H1 (cell line): ENCODE measurements at regions not wholly inside any gene's neighbourhood (a gene's known extent, or its start where the extent isn't known, plus 50 kb on each side); places are given as distances from the start of the nearest gene placed in this dataset.
"Not testable (repeated sequence)": the region's sequence is repeated elsewhere in the genome, so short reads cannot be mapped to it uniquely, and the experiment has no call there.

ENCODE experiments used
- CTCF ChIA-PET: fragments of 300-600 bp; sonication (Branson Sonifier 250); formaldehyde crosslinking; loops from one replicate; lab custom pipeline; 2021; ENCODE audit not compliant: partially characterized antibody; lab: Charles Lee
- POLR2A ChIA-PET: fragments of 300-600 bp; sonication (Branson Sonifier 250); formaldehyde crosslinking; loops from one replicate; lab custom pipeline; 2021; ENCODE audit warnings: inconsistent platforms; ENCODE audit not compliant: partially characterized antibody; lab: Charles Lee
- DNase-seq, 2 experiments: peaks; one replicate each; pipeline versions ENCODE4 v3.0.0 to v3.0.0-alpha.2; 2010 to 2022; ENCODE audit warnings: low spot score in 2 of 2, low read depth in 1 of 2, mixed read lengths in 1 of 2
- FAIRE-seq: peaks from 2 replicates; lab custom pipeline; 2011; peaks lifted over from hg19 to GRCh38; lab: Jason Lieb, UNC
- H2AFZ ChIP-seq: 2 replicates; pipeline ENCODE4 v1.8.1; 2012; ENCODE audit warnings: low read length, inconsistent platforms
- H2AK5ac ChIP-seq: 2 replicates; pipeline ENCODE4 v1.6.1; 2013; ENCODE audit warnings: low read depth, low read length
- H2BK120ac ChIP-seq: replicated peaks from 2 replicates; pipeline ENCODE3; 2013; ENCODE audit warnings: low read depth, low read length, inconsistent platforms
- H2BK12ac ChIP-seq: 2 replicates; pipeline ENCODE4 v1.6.1; 2013; ENCODE audit warnings: low read depth, low read length
- H2BK15ac ChIP-seq: 2 replicates; pipeline ENCODE4 v1.6.1; 2013; ENCODE audit warnings: low read length
- H2BK20ac ChIP-seq: 2 replicates; pipeline ENCODE4 v1.6.1; 2013; ENCODE audit warnings: low read length
- H2BK5ac ChIP-seq: 2 replicates; pipeline ENCODE4 v1.6.1; 2013; ENCODE audit warnings: low read depth, low read length
- H3K14ac ChIP-seq: 2 replicates; pipeline ENCODE4 v1.6.1; 2013; ENCODE audit warnings: inconsistent platforms; ENCODE audit not compliant: insufficient read length
- H3K18ac ChIP-seq: 2 replicates; pipeline ENCODE4 v1.6.1; 2013; ENCODE audit warnings: low read length; ENCODE audit errors: extremely low read depth
- H3K23ac ChIP-seq: 2 replicates; pipeline ENCODE4 v1.6.1; 2013; ENCODE audit warnings: inconsistent platforms; ENCODE audit not compliant: insufficient read length
- H3K23me2 ChIP-seq: 2 replicates; pipeline ENCODE4 v1.6.1; 2013; ENCODE audit warnings: low read depth, low read length
- H3K27ac ChIP-seq: 2 replicates; pipeline ENCODE4 v1.6.1; 2011; ENCODE audit warnings: low read depth, low read length, inconsistent platforms
- H3K27me3 ChIP-seq, 4 experiments: replicated peaks in 1 of 4; 1 replicate in 1 of 4; 2 replicates in 3 of 4; pipeline versions ENCODE4 v1.6.1 to v1.8.1; 2011 to 2013; ENCODE audit warnings: low read length in 3 of 4, mild to moderate bottlenecking in 3 of 4, inconsistent platforms in 2 of 4, mixed read lengths in 2 of 4, moderate library complexity in 1 of 4; ENCODE audit not compliant: control insufficient read depth in 3 of 4, insufficient read depth in 3 of 4; ENCODE audit errors: extremely low read depth in 1 of 4
- H3K36me3 ChIP-seq, 4 experiments: 2 replicates each; pipeline versions ENCODE4 v1.6.1 to v1.8.1; 2011 to 2013; ENCODE audit warnings: mild to moderate bottlenecking in 4 of 4, low read length in 3 of 4, moderate library complexity in 2 of 4, control low read depth in 1 of 4, inconsistent platforms in 1 of 4; ENCODE audit not compliant: insufficient read depth in 4 of 4, control insufficient read depth in 2 of 4
- H3K4ac ChIP-seq: replicated peaks from 2 replicates; pipeline ENCODE3; 2013; ENCODE audit warnings: low read length, low read depth, mixed read lengths, inconsistent platforms; ENCODE audit not compliant: insufficient read length
- H3K4me1 ChIP-seq, 4 experiments: replicated peaks in 1 of 4; 1 replicate in 1 of 4; 2 replicates in 3 of 4; pipeline versions ENCODE4 v1.6.1 to v1.8.1; 2011 to 2013; ENCODE audit warnings: low read length in 3 of 4, inconsistent platforms in 2 of 4, mixed read lengths in 1 of 4; ENCODE audit not compliant: insufficient read depth in 4 of 4, control insufficient read depth in 3 of 4
- H3K4me2 ChIP-seq, 2 experiments: 2 replicates each; pipeline versions ENCODE4 v1.6.1 to v1.8.1; 2011 to 2013; ENCODE audit warnings: low read depth in 2 of 2, low read length in 2 of 2, control low read depth in 1 of 2, inconsistent platforms in 1 of 2, mild to moderate bottlenecking in 1 of 2; ENCODE audit not compliant: insufficient read depth in 1 of 2
- H3K4me3 ChIP-seq, 4 experiments: fragments of 200-600, 300-600 bp in 1 of 4; sonication (generic), shearing (Covaris generic), sonication (Bioruptor Twin) in 1 of 4; 2 replicates each; pipeline versions ENCODE4 v1.5.1 to v1.8.1; 2011 to 2016; ENCODE audit warnings: low read length in 4 of 4, low read depth in 3 of 4, control low read depth in 2 of 4, inconsistent platforms in 2 of 4, mild to moderate bottlenecking in 2 of 4, mixed read lengths in 1 of 4, moderate library complexity in 1 of 4; ENCODE audit not compliant: insufficient read depth in 2 of 4; ENCODE audit errors: extremely low read depth in 1 of 4
- H3K56ac ChIP-seq: replicated peaks from 2 replicates; pipeline ENCODE3; 2013; ENCODE audit warnings: low read depth, mild to moderate bottlenecking, mixed read lengths, low read length, inconsistent platforms; ENCODE audit not compliant: insufficient read length
- H3K79me1 ChIP-seq: 2 replicates; pipeline ENCODE4 v1.6.1; 2013; ENCODE audit warnings: low read depth, low read length, control low read depth
- H3K79me2 ChIP-seq, 2 experiments: 2 replicates each; pipeline versions ENCODE4 v1.6.1 to v1.8.1; 2012 to 2013; ENCODE audit warnings: low read length in 2 of 2, mild to moderate bottlenecking in 2 of 2, inconsistent platforms in 1 of 2; ENCODE audit not compliant: insufficient read depth in 2 of 2, control insufficient read depth in 1 of 2
- H3K9ac ChIP-seq, 4 experiments: replicated peaks in 1 of 4; 1 replicate in 1 of 4; 2 replicates in 3 of 4; pipeline versions ENCODE4 v1.6.1 to v1.8.1; 2011 to 2013; ENCODE audit warnings: low read depth in 3 of 4, low read length in 3 of 4, control low read depth in 2 of 4, mild to moderate bottlenecking in 2 of 4, moderate library complexity in 2 of 4, inconsistent platforms in 1 of 4; ENCODE audit errors: extremely low read depth in 1 of 4
- H3K9me3 ChIP-seq, 2 experiments: 2 replicates each; pipeline versions ENCODE4 v1.6.1 to v1.8.1; 2012 to 2013; ENCODE audit warnings: mild to moderate bottlenecking in 2 of 2, moderate library complexity in 2 of 2, control low read depth in 1 of 2, inconsistent platforms in 1 of 2, low read depth in 1 of 2, low read length in 1 of 2, mixed read lengths in 1 of 2; ENCODE audit not compliant: insufficient read depth in 2 of 2
- H4K20me1 ChIP-seq, 2 experiments: replicated peaks in 1 of 2; 2 replicates each; pipeline versions ENCODE3 to v1.8.1; 2011 to 2013; ENCODE audit warnings: inconsistent platforms in 2 of 2, low read length in 2 of 2, mild to moderate bottlenecking in 1 of 2; ENCODE audit not compliant: insufficient read depth in 2 of 2, control insufficient read depth in 1 of 2
- H4K5ac ChIP-seq: 2 replicates; pipeline ENCODE4 v1.6.1; 2013; ENCODE audit warnings: low read length, low read depth, mixed read lengths, inconsistent platforms; ENCODE audit not compliant: insufficient read length
- H4K8ac ChIP-seq: 2 replicates; pipeline ENCODE4 v1.8.0; 2013; ENCODE audit warnings: mild to moderate bottlenecking, moderate library complexity, low read length, inconsistent platforms; ENCODE audit not compliant: insufficient read depth; ENCODE audit errors: extremely low read depth
- H4K91ac ChIP-seq: replicated peaks from 2 replicates; pipeline ENCODE3; 2013; ENCODE audit warnings: low read length, mixed read lengths, inconsistent platforms; ENCODE audit not compliant: insufficient read length
- WGBS, 2 experiments: shearing (Covaris generic) in 1 of 2; methylation state at CpG; one replicate each; pipeline versions ENCODE4 v1.1.6 to v1.1.7; 2013 to 2015; ENCODE audit warnings: low lambda C conversion rate in 2 of 2, mixed read lengths in 2 of 2, inconsistent platforms in 1 of 2, low coverage in 1 of 2, missing lambda C conversion rate in 1 of 2; ENCODE audit not compliant: insufficient replicate concordance in 2 of 2, insufficient coverage in 1 of 2, insufficient read length in 1 of 2; ENCODE audit errors: extremely low coverage in 1 of 2, missing lambda C conversion rate in 1 of 2; 5-methylcytosine and 5-hydroxymethylcytosine counted together

- H4K5ac ChIP-seq, POLR2A ChIA-PET, H3K4me2 ChIP-seq, H2AFZ ChIP-seq, H3K9ac ChIP-seq, H2BK120ac ChIP-seq, H2BK5ac ChIP-seq, H3K79me2 ChIP-seq, H3K4me3 ChIP-seq, H4K20me1 ChIP-seq, H3K4me1 ChIP-seq, H3K14ac ChIP-seq, H2AK5ac ChIP-seq, H2BK20ac ChIP-seq, H3K27ac ChIP-seq, H3K23me2 ChIP-seq, H3K23ac ChIP-seq, H4K8ac ChIP-seq, DNase-seq, H3K79me1 ChIP-seq, H3K18ac ChIP-seq, FAIRE-seq, H3K56ac ChIP-seq, H4K91ac ChIP-seq, H2BK12ac ChIP-seq, H3K4ac ChIP-seq, H2BK15ac ChIP-seq, H3K27me3 ChIP-seq, H3K36me3 ChIP-seq: not testable (repeated sequence)
- CTCF ChIA-PET: interaction anchor here (0.6 kb wide), 1 partner anchor 790 kb away, joined by 3 read pairs; no protein-coding TSS in a partner anchor
- H3K9me3 ChIP-seq: peaks cover 3 to 10% of the 10 kb centered on the region in 2 experiments; a peak in 2 of 4 replicates
- WGBS, 2 experiments: 96% methylated on average over 5 of the region's 8 CpGs; no CpG with 5 or more reads in 1 of the 2 experiments
These were observed 310.5 kb upstream of the CFAP20DC start for GRCh38 chr3:59360312-59360711.
